Astrocyte of the spinal cord (primary cell): ENCODE measurements at regions not wholly inside any gene's neighbourhood (a gene's known extent, or its start where the extent isn't known, plus 50 kb on each side); places are given as distances from the start of the nearest gene placed in this dataset.
A peak's percentile ranks its signal among the peaks of the same experiment; 100 is the strongest.

ENCODE experiments used
- DNase-seq: peaks from one replicate; pipeline ENCODE4 v3.0.0; 2011; ENCODE audit warnings: low read depth, low spot score
- H3K4me3 ChIP-seq: 2 replicates; pipeline ENCODE4 v1.5.1; 2011; ENCODE audit warnings: low read depth, mild to moderate bottlenecking, low read length, moderate library complexity
- CTCF ChIP-seq: IDR thresholded peaks from 2 replicates; pipeline ENCODE4 v1.5.1; 2012; ENCODE audit warnings: low read depth, mild to moderate bottlenecking, low read length, inconsistent platforms
- in situ Hi-C: cut with HindIII; loops from 2 replicates; pipeline ENCODE4 v1.10.0; 2017; ENCODE audit warnings: low sequenced_read_pairs

- no peak overlapping the region for H3K4me3 ChIP-seq
- peak; percentile 82 for TF ChIP-seq CTCF
- DNase-seq = peak; percentile 49
- in situ Hi-C loops = no loop called here
Observed at GRCh38 chr14:86038387-86039042, 508.6 kb downstream of the FLRT2 start.

GRCh38 chr14:86035882-86036281 lies 505.9 kb downstream of the FLRT2 start:
- in situ Hi-C loops = no loop called here
- TF ChIP-seq CTCF = peak; percentile 47
- H3K4me3 ChIP-seq = no peak overlapping the region
- no peak for DNase-seq

GRCh38 chr14:86027990-86028389 lies 498.0 kb downstream of the FLRT2 start:
- TF ChIP-seq CTCF = no peak

GRCh38 chr14:86027144-86027543 lies 497.2 kb downstream of the FLRT2 start:
- in situ Hi-C loops = no loop called here
- DNase-seq = no peak
- TF ChIP-seq CTCF = no peak
- no peak overlapping the region for H3K4me3 ChIP-seq

More at GRCh38 chr14:86027990-86028389, 498.0 kb downstream of the FLRT2 start:
- no peak for DNase-seq
- in situ Hi-C loops = no loop called here
- no peak overlapping the region for H3K4me3 ChIP-seq

GRCh38 chr14:86022031-86022629 lies 492.2 kb downstream of the FLRT2 start:
- peak; percentile 15 for DNase-seq
- in situ Hi-C loops = no loop called here
- no peak overlapping the region for H3K4me3 ChIP-seq
- TF ChIP-seq CTCF = no peak

GRCh38 chr14:86020841-86021240 lies 490.9 kb downstream of the FLRT2 start:
- no peak for TF ChIP-seq CTCF
- H3K4me3 ChIP-seq = no peak overlapping the region
- no peak for DNase-seq
- in situ Hi-C loops = no loop called here
